ENCODE measurements at regions not wholly inside any gene's neighbourhood (a gene's known extent, or its start where the extent isn't known, plus 50 kb on each side); places are given as distances from the start of the nearest gene placed in this dataset.

DNA sequence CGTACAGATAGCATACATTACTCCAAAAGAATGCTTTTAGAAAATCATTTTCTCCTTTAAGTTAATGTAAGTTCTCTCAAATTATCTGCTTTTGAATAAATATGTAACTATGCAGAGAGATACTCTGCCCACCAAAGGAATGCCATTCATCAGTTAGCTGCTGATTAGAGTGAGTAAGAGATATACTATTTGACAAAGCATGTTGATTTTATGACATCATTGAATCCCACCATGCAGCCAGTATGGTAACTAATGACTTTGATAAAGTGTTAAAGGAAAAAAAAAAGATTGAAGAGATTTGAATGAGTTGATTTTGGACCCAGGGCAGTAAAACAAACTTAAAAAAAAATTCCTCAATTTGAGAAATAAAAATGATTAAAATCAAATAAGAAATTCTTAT is 521.5 kb downstream of the SLITRK6 start:
- TF ChIP-seq POLR2A (IDR thresholded peaks at IDR 0.05) (no peak), POLR2AphosphoS5 (IDR thresholded peaks at IDR 0.05) (no peak)

Data from upper lobe of left lung (tissue), 4 donors.